ENCODE measurements at regions not wholly inside any gene's neighbourhood (a gene's known extent, or its start where the extent isn't known, plus 50 kb on each side); places are given as distances from the start of the nearest gene placed in this dataset.
"Not testable (repeated sequence)": the region's sequence is repeated elsewhere in the genome, so short reads cannot be mapped to it uniquely, and the experiment has no call there.

DNA sequence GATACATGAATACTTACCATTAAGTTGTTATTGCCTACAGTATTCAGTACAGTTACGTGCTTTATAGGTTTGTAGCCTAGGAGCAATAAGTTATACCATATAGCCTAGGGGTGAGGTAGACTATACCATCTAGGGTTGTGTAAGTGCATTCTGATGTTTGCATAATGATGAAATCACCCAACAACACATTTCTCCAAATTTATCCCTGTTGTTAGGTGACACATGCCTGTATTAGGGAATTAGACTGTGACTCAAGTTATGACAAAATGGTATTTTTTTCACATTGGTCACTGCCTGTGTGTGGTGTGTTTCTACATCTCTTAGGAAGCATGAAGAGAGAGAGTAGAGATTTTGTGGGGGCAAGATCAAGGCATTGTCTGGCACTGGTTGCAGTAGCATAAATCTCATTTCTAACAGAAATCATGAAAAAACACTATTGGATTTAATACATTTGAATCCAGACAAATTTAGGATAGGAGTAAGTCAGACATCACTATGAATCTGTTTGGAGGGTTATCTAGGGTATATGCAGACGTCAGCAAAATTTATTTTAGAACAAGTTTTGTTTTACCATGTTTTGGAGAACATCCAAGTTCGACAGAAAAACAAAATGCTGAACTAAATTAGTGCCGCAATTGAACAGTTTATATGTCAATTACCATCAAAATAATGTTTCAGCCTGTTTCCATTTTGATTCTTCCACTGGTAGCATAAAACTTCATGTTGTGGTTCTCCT is 332.1 kb downstream of the LMO7 start:
- DNase-seq = no peak

DNA sequence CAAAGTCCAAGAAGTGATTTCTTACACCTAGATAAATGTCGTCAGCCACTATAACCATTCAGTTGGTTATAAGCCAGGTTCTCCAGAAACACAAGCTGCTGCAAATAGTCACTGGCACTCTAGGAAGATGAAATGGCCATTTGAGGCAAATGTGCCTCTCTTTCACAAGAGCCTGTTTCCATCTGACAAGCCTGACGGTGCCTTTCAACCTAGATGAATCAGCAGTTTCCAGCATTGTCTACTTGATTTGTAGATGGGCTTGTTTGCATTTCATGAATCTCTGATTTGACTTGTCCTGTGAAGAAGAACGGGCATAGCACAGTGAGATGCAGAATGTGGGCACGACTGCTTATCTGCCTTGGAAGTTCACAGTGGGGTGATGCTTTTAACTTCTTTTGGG is 327.2 kb downstream of the LMO7 start:
- DNase-seq = peak; percentile 31

DNA sequence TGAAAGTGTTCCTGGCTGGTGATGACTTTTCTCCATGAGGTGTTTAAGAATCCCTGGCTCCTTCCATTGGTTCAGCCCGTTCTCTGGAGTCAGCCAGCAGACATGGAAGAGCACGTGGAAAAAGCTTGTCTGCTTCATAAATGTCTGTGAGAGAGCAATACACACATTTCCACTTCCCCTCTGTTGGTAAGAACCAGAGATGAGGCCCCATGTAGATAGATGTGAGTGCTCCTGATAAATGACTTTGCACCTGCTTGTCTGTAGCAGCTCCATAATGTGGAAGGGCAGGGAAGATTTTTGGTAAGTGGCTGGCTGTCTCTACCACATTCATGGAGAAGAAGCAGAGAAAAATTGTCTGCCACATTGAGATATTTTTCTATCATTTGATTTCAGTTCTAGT is 325.8 kb downstream of the LMO7 start:
- no peak for DNase-seq

DNA sequence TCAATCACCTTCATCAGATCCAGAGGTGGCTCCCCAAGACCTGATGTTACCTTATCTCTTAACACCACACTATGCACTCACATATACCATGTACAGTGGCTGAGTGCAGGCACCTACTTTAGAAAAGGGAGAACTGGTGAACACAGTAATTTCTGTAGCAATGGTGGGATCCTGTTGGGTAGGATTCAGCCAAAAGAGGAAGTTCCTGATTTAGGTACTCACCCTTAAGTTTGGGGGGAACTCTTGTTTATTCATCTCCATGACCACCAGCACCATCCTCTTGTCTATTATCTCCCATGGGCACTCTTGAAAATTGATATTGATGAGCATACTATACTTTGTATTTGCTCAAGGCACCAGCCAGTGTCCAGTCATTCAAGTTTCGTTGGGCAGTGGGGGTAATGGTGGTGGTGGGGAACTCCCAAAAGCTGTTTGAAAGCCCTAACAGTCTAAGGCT is 324.4 kb downstream of the LMO7 start:
- no peak for DNase-seq

DNA sequence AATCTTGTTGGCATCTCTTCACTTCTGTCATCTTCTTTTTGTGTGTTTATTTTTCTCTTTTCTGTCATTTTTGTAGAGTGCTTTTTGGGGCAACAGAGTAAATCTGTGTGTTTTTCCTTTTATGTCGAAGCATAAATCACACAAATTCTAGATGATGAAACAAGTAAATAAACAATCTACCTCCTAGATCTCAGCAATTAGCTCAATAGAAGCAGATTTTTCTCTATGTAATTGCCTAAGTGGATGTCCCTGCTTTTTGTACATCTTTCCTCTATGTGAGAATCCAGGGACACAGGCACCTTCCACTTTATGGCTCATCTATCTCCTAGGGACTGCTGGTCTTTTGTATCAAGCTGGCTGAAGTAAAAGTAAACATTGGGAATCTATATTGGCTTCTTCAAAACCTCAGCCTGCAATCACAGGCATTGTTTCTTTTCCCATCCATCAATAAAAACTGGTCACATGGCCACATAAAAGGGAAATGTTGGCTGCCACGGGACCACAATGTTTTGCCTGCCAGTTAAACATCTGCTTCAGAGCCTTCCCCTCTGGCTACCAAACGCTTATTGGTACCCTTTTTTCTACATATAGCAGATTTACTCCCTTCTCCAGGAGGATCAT is 323.8 kb downstream of the LMO7 start:
- peak; percentile 89 for DNase-seq

DNA sequence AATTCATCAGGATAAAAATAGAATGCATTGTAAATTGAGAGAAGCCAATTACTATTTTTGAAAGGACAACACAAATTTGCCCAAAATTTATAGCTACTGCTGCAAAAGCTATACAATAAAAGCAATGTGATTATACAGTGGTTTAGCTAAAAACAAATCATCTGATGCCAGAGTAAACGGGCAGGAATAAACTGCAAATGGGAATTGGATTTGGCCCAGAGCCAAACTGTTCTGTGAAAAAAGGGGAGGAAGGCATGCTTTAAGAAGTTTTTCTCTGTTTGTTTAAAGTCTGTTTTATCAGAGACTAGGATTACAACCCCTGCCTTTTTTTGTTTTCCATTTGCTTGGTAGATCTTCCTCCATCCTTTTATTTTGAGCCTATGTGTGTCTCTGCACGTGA is 317.5 kb downstream of the LMO7 start:
- not testable (repeated sequence) for DNase-seq

DNA sequence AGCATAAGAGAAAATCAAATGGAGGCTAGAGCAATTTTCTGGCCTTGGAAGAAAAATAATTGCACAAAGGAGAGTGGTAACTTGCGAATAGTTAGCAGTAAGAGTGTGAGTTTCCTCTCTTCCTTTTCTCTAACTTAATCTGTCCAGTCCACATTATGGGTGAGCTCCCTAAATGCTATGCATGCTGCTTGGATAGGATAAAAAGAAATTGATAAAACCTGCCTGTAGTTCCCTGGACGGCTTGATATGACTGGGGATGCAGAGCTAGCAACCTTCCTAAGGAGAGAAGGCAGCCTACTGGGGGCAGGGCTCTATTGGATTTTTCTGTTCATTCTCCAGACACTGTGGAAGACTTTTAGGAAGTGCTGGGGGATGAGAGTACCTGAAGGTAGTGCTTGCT is 311.3 kb downstream of the LMO7 start:
- DNase-seq = no peak

DNA sequence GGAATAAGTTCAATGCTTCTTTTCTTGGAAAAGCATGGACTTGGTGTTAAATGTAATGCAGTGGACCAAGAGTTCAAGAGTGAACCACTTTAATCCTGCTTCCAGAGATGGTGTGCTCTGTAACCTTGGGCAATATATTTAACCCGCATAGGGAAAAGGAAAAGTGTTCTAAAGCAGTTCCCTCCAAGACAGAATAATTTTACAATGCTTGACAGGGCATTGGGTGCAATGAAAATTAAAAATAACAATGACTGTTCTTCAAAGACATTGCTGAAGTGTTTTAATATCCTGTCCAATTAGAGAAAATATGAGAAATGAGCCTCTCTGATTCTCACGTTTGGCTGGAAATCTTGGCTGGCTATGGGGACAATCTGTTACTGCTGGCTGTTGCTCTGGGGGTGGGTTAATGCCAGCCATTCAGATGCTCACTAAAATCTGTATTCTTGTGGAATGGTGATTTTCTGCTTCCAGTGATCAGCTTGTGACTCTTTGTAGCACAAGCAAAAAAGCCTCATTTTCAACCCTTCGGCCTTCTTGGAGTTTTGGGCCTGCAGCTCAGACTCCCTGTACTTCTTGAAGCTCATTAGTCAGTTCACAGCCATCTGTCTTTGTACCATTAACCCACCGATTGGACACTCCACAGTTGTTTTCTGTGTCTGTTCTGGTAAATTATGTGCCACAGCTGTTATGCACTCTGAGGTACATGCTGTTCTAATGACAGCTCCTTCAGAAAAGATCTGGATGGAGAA is 310.6 kb downstream of the LMO7 start:
- DNase-seq = no peak

DNA sequence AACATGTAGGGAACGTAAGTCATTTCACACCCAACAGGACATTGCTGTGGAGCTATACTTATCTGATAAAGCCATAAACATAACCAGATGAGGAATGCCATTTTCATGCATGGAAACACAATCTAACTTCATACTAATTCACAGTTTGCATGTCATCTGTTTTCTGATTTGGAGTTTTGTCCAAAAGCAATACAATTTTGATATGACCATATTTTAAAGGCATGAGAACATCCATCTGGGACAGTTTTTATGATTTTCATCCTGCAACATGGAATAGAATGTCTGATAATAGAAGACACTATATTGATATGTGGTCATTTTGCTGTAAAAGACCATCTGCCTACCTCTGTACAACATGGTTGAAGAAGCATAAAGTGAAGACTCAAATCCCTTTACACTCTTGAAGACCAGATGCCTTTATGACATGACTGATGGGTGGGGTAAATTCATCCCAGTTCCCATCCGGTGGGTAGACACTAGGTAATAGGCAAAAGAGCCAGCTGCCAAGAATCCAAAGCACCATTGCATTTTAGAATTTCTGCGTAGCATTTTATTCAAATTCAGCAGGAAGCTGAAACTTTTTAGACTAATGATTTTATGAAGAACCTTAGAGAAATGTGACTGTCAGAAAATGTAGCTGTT is 309.8 kb downstream of the LMO7 start:
- no peak for DNase-seq

DNA sequence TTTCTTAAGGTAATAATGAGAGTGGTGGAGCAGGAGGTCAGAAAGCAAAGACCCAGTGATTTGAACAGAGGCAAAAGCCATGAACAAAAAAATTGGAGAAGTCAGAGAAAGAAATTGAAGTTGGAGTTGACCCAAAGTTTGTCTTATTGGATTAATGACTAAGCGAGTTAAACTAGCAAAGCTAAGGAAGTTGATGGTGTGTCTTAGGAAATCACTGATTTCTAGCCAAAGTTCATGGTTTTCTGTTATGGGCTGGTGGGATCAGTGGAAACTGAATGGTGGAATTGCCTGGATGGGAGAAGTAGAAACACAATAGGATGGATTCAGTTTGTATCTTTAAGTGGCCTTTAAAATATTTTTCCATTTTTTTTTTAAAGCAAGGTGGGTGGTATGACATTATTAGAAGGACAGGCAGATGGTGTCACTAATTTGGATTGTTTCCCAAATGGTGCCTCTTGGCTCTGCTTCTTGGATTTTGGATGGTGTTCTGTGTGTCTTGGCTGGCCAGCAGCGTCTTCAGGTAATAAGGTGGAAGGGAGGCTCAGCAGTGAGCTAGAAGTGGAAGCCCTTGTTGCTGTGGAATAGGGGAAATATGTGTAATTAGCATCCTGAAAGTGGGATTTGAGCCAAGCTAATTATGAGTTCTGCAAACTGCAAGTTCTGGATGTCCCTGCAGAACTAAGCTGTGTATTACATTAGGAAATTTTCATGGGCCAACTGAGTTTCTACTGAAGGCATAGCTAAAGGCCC is 302.9 kb downstream of the LMO7 start:
- DNase-seq = no peak

DNA sequence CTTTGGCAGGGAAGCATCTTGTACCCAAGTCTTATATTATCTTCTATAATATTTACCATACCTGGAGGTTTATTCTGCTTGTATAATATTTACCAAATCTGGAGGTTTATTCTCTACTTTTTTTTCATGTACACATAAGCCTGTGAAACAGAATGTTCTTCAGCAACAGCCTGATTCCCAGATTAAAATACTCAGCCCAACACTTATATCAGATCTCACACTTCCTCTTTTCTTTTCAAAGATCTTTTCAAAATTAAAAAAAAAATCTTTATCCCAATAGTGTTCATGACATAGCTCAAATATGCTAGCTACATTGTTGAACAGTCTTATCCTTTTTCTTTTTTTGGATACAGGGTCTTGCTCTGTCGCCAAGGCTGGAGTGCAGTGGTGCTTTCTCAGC is 300.7 kb downstream of the LMO7 start:
- DNase-seq = no peak

DNA sequence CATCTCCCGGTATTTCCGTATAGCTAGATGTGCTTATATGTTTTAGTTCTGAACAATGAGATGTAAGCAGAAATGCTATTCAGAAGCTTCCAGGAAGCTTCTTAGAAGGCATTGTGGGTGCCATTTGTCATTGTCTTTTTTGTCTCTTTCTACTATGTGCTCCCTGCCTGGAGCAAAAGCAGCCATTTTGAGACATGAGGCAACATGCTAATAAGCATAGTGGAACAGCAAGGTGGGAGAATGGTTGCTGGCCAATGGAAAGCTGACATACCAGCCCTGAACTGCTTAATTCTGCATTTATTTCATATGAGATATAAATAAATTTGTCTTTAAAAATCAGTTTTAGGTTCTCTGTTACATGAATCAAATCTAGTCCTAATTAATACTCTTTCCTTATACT is 299.7 kb downstream of the LMO7 start:
- DNase-seq = no peak

DNA sequence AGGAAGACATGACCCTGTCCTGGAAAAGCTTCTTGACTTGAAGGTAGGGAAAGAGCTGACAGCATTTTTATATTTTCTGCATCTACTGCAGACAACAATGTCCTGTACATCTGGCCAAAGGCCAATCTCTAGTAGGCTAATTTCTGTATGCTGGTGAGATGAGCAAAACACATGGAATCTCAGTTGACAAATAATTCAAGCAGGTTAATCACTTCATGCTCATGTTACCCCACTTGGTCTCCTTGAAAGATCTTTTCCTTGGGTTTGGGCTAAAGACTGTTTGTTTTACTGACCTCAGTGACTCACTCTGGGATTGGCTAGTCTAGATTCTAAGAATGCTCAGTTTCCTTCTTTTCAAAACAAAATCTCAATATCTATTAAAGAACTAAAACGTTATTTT is 298.8 kb downstream of the LMO7 start:
- DNase-seq = no peak

DNA sequence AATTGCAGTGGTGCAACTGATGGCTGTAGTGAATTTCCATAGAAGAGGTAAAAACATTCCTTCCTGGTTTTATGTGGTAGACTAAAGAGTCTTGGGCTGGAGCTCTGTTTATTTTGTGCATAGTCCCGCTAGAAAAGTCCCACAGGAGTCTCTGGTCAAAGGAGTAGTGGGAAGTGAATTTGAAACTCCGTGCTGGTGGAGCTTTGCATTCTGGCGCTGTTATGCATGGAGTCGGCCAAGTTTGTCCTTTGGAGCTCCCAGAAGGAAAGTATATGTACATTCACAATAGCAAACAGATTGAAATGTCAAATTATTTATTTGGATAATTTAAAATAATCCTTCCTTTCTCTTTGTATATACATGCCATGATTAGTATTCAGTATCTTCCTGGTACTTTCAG is 296.5 kb downstream of the LMO7 start:
- DNase-seq = no peak

DNA sequence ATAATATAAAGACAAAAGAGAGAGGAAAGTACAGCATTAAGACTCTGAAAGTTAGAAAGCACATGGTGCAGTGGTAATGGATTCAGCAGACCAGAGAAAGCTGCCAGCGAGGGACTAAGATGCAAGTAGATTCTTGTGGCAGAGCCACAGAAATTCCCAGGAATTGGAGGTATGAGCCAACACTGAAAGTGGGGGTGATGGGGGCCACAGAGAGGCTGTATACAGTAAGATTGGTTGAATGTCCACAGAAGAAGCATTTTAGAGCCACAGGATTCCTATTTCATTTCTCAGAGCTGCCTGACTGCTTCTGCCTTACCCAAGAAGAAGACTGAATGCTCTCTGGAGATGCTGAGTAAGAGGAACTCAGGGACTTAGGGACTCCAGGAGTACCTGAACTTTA is 295.0 kb downstream of the LMO7 start:
- no peak for DNase-seq

DNA sequence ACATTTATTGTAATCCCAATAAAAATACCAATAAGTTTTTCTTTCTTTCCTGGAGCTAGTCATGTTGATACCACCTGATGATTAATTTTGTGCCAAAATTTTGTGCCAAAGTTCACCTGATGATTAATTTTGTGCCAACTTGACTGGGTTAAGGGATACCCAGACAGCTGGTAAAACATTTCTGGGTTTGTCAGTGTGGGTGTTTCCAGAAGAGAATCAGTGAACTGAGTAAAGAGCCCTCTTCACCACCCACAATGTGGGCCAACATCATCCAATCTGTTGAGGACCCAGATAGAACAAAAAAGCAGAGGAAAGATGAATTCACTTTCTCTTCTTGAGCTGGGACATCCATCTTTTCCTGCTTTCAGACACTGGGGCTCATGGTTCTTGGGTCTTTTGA is 292.9 kb downstream of the LMO7 start:
- DNase-seq = no peak

DNA sequence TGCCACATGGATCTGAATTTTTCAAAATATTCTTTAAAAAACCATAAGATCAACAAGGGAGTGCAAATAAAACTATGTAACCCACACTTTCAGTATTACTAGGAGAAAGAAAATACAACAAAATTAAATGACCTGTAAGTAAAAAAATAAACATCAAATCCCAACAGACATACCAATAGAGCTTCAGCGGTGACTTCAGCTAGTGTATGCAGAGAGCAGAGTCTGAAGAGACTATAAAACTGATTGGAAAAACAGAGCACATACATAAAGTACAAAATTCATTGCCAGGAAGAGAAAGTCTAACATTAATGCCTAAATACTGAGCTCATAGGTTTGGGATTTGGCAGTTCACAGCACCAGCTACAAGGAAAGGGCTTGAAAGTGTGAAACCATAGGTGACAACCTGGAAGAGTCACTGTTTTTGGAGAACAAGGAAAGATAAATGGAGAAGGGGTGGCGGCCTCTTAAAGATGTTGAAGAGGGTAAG is 291.1 kb downstream of the LMO7 start:
- DNase-seq = no peak

DNA sequence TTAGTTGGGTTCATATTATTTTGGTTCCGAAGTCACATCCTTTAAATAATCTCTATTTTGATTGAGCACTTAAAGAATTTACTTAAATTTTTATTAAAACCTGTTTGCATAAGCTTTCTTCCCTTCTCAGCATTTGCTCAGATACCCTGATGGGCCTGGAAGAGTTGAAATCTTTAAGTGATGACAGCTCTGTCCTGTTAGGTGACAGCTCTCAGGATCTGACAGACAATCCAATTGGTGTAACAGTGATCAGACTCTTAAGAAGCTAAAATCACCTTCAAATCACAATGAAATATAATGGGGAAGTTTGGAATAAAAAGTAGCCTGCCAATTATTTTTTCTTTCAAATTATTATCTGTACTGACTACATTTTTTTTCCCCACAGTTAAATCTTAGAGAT is 284.4 kb downstream of the LMO7 start:
- DNase-seq = no peak

DNA sequence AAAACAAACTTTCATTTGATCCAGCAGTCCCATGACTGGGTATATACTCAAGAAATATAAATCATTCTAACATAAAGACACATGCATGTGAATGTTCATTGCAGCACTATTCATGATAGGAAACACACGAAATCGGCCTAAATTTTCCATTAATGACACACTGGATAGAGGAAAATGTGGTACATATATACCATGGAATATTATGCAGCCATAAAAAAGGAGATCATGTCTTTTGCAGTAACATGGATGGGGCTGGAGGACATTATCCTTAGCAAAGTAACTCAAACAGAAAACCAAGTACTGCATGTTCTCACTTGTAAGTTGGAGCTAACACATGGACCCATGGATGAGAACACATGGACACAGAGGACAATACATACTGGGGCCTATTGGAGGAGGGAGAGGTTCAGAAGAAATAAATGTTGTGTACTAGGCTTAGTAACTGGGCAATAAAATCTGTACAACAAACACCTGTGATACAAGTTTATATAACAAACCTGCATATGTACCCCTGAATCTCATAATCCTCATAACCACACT is 283.6 kb downstream of the LMO7 start:
- DNase-seq = no peak

DNA sequence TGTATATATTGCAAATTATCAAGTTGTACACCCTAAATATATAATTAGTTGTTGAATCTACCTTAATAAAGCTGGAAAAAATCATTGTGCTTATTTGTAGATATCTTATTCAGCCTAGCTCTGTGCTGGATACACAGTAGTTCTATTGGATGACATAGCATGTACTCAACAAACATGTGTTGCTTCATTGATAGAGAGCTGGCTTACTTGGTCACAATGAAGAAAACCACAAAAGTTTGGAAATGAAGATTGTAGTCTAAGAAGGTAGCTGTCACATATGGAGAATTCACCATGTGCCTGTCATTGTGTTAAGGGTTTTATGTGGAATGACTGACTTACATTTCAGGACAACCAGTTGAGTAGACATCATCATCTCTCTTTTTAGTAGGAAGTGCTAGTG is 278.9 kb downstream of the LMO7 start:
- no peak for DNase-seq

DNA sequence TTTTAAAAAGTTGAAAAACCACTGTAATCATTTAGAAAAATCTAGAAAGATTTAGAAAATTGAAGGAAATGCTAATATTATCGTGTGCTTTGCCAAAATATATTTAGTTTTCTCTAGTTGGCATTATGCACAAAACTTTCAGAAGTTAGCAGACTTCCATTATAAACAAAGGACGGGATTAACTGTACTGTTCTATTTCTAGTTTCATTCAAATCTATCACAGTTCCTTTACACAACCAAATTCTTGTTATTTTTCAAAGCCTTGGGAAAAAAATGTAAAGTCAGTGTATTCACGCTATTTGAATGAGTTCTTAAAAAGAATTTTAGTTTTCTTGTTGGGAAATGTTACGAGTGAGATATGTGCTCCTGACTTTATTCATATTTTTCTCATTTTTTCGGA is 277.8 kb downstream of the LMO7 start:
- no peak for DNase-seq

DNA sequence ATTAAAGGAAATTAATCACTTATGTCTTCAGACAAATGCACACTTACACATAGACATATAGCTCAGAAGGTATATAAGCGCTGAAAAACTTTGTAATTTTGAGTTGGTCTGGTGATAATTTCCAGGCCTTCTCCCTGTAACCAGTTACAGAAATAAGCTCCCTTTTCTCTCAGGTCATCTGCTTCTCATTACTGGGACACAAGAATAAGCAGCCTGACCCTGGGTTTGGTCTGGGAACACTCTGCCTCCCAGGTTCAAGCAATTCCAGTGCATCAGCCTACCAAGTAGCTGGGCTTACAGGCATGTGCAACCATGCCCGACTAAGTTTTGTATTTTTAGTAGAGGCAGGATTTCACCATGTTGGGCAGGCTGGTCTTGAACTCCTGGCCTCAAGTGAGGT is 274.5 kb downstream of the LMO7 start:
- no peak for DNase-seq
